Stomach (tissue), 8 donors: ENCODE measurements at regions not wholly inside any gene's neighbourhood (a gene's known extent, or its start where the extent isn't known, plus 50 kb on each side); places are given as distances from the start of the nearest gene placed in this dataset.

Source experiments
- DNase-seq, 2 donors: peaks; one replicate each; pipeline versions ENCODE4 v3.0.0 to v3.0.0-alpha.2; 2013 to 2019
- H3K27ac ChIP-seq, 5 donors: fragments of 200-600 bp in 4 of 5; sonication (generic) in 4 of 5; one replicate each; pipeline ENCODE4 v1.5.1; 2013 to 2019; ENCODE audit warnings: mild to moderate bottlenecking in 1 of 5, moderate library complexity in 1 of 5
- H3K27me3 ChIP-seq, 3 donors: fragments of 200-600 bp; sonication (generic); one replicate each; pipeline ENCODE4 v1.5.1; 2017 to 2019; ENCODE audit warnings: mixed run types in 1 of 3
- H3K36me3 ChIP-seq, 4 donors: fragments of 200-600 bp; sonication (generic); 1 replicate in 3 of 4; 2 replicates in 1 of 4; pipeline ENCODE4 v1.5.1; 2016 to 2019
- H3K4me1 ChIP-seq, 4 donors: fragments of 200-600 bp; sonication (generic); one replicate each; pipeline ENCODE4 v1.5.1; 2016 to 2019
- H3K4me3 ChIP-seq, 4 donors: fragments of 200-600 bp; sonication (generic) in 3 of 4; one replicate each; pipeline ENCODE4 v1.5.1; 2016 to 2019; ENCODE audit warnings: mild to moderate bottlenecking in 1 of 4
- H3K9me3 ChIP-seq, 4 donors: fragments of 200-600 bp; sonication (generic); one replicate each; pipeline ENCODE4 v1.5.1; 2016 to 2019
- EP300 ChIP-seq: sonication (generic); formaldehyde crosslinking; IDR thresholded peaks from one replicate; pipeline ENCODE4 v1.6.1; 2017; ENCODE audit warnings: antibody characterized with exemption
- POLR2A ChIP-seq, 4 donors: fragments of 450-650 bp; IDR thresholded peaks; one replicate each; pipeline ENCODE4 v1.6.1; 2016; ENCODE audit warnings: antibody characterized with exemption in 4 of 4, control low read depth in 2 of 4, mild to moderate bottlenecking in 1 of 4, moderate library complexity in 1 of 4
- POLR2AphosphoS5 ChIP-seq, 3 donors: sonication (generic); formaldehyde crosslinking; IDR thresholded peaks; one replicate each; pipeline ENCODE4 v1.6.1; 2016; ENCODE audit warnings: antibody characterized with exemption in 3 of 3
- WGBS, 5 donors: extraction: QIAGEN DNeasy Blood & Tissue Kit in 3 of 5; methylation state at CpG; one replicate each; pipeline versions ENCODE4 v1.1.5 to v1.1.7; 2013 to 2018; 5-methylcytosine and 5-hydroxymethylcytosine counted together
- intact Hi-C: fragments of 100-400 bp; cut with DNase I; formaldehyde crosslinking; loops from one replicate; pipeline ENCODE4 v1.15.1; 2023; ENCODE audit warnings: low total_unique reads
- TF ChIP-seq, protein P1 (sequence below), 7 experiments: fragments of 450-650 bp in 4 of 7; fragments of 200-600 bp in 3 of 7; sonication (generic) in 3 of 7; IDR thresholded peaks; one replicate each; pipeline ENCODE4 v1.5.1; 2016 to 2019; ENCODE audit warnings: antibody characterized with exemption in 7 of 7, control low read depth in 2 of 7, mild to moderate bottlenecking in 1 of 7
- donor health status: healthy with polysubstance abuse.
- donor health status: Bipolar disorder and iron deficiency.
- donor health status: healthy.

DNA sequence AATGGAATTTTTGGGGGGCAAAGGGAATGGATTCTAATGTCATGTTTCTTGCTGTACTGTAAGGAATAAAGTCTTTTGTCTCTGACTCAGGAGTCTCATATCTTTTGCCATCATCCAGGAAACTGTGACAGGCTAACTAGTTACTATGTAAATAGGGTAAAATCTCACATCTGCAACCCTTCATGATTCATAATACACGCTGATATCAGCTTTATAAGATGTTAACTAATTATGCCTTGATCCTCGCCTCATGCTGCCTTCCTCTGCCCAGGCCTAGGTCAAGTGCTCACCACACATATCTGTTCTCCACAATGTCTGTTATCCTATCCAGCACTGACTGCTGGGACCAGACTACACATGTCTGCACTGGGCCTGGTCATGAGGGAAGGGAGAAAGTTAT is 81.3 kb upstream of the CXCL12 start:
- intact Hi-C loops, result no loop called here
- H3K4me1 ChIP-seq, result no peaks in the 10 kb centered on the region
- H3K27ac ChIP-seq, result no peak overlapping the region
- no peaks in the 10 kb centered on the region for H3K9me3 ChIP-seq
- no peak for TF ChIP-seq POLR2AphosphoS5 (IDR thresholded peaks at IDR 0.05)
- no peak for DNase-seq
- no peaks in the 10 kb centered on the region for H3K27me3 ChIP-seq
- no peaks in the 10 kb centered on the region for H3K36me3 ChIP-seq
- WGBS, 5 donors, result 38 to 92% (median 66%) methylated on average over 2 of the region's 2 CpGs
- no peak overlapping the region for H3K4me3 ChIP-seq

DNA sequence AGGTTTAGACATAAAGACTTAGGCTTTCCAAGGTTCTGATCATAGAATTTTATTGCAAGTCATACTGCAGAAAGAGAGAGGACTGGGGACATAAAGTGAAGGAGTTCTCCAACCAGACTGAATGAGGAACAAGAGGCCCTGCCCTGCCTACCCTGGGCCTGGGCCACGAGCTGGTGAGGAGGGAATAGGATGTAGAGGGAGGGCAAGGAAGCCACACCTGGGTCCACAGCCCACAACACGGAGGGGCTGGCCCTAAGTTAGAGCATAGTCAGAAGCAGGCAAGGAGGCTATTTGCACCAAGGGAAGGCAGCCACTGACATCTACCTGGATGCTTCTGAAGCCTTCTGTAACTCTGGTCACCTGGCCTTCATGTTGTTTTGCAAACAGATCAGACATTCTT is 82.2 kb upstream of the CXCL12 start:
- no peak overlapping the region for H3K27ac ChIP-seq
- no peak for TF ChIP-seq POLR2A (IDR thresholded peaks at IDR 0.05)
- no peak for TF ChIP-seq POLR2AphosphoS5 (IDR thresholded peaks at IDR 0.05)
- TF ChIP-seq, protein P1, sequence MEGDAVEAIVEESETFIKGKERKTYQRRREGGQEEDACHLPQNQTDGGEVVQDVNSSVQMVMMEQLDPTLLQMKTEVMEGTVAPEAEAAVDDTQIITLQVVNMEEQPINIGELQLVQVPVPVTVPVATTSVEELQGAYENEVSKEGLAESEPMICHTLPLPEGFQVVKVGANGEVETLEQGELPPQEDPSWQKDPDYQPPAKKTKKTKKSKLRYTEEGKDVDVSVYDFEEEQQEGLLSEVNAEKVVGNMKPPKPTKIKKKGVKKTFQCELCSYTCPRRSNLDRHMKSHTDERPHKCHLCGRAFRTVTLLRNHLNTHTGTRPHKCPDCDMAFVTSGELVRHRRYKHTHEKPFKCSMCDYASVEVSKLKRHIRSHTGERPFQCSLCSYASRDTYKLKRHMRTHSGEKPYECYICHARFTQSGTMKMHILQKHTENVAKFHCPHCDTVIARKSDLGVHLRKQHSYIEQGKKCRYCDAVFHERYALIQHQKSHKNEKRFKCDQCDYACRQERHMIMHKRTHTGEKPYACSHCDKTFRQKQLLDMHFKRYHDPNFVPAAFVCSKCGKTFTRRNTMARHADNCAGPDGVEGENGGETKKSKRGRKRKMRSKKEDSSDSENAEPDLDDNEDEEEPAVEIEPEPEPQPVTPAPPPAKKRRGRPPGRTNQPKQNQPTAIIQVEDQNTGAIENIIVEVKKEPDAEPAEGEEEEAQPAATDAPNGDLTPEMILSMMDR (IDR thresholded peaks at IDR 0.05), result no peak
- TF ChIP-seq EP300, result no peak
- no peak for DNase-seq
- H3K27me3 ChIP-seq, result no peaks in the 10 kb centered on the region
- no peaks in the 10 kb centered on the region for H3K9me3 ChIP-seq
- WGBS, 5 donors, result 54 to 68% (median 64%) methylated on average over 2 of the region's 2 CpGs
- intact Hi-C loops, result no loop called here
- H3K4me3 ChIP-seq, result no peak overlapping the region
- H3K4me1 ChIP-seq, result no peaks in the 10 kb centered on the region
- no peaks in the 10 kb centered on the region for H3K36me3 ChIP-seq

GRCh38 chr10:44467900-44468299 is 83.0 kb upstream of the CXCL12 start:
- Histone ChIP-seq H3K9me3 (no peaks in the 10 kb centered on the region), H3K4me3 (no peak overlapping the region), H3K27me3 (no peaks in the 10 kb centered on the region), H3K27ac (no peak overlapping the region), H3K4me1 (no peaks in the 10 kb centered on the region), H3K36me3 (no peaks in the 10 kb centered on the region)
- intact Hi-C loops, result no loop called here
- WGBS, 5 donors, result 78 to 95% (median 83%) methylated on average over 4 of the region's 4 CpGs
- no peak for DNase-seq
- TF ChIP-seq POLR2AphosphoS5 (IDR thresholded peaks at IDR 0.05) (no peak), POLR2A (IDR thresholded peaks at IDR 0.05) (no peak)

- no peaks in the 10 kb centered on the region for H3K36me3 ChIP-seq
- H3K27ac ChIP-seq, result no peak overlapping the region
- intact Hi-C loops, result no loop called here
- no peaks in the 10 kb centered on the region for H3K27me3 ChIP-seq
- 77 to 86% (median 83%) methylated on average over 11 of the region's 11 CpGs for WGBS, 5 donors
- H3K4me1 ChIP-seq, result no peaks in the 10 kb centered on the region
- DNase-seq, result no peak
- H3K9me3 ChIP-seq, result no peaks in the 10 kb centered on the region
- no peak overlapping the region for H3K4me3 ChIP-seq
- TF ChIP-seq POLR2AphosphoS5 (IDR thresholded peaks at IDR 0.05), result no peak
- no peak for TF ChIP-seq POLR2A (IDR thresholded peaks at IDR 0.05)
- no peak for TF ChIP-seq EP300
- TF ChIP-seq, protein P1 (IDR thresholded peaks at IDR 0.05), result no peak
Observed at GRCh38 chr10:44468525-44468924, 83.6 kb upstream of the CXCL12 start.

DNA sequence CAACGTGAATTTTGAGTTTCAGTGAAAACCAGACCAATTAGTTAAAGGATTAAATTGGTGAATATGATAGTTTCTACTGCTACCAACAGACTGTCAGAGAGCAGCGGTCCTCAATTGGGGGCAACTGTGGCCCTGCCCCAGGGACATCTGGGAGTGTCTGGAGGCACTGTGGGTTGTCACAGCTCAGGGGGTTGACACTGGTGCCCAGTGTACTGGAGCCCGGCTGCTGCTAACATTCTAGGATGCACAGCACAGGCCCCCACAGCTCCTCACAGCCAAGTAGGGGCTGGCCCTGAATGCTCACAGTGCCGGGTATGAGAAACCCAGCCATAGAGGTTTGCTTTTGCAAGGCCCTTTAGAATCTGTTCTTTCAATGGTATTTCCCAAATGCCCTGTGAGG is 84.1 kb upstream of the CXCL12 start:
- WGBS, 5 donors, result 69 to 83% (median 82%) methylated on average over 4 of the region's 4 CpGs
- H3K27ac ChIP-seq, result no peak overlapping the region
- no peaks in the 10 kb centered on the region for H3K4me1 ChIP-seq
- H3K4me3 ChIP-seq, result no peak overlapping the region
- intact Hi-C loops, result no loop called here
- no peak for DNase-seq
- no peaks in the 10 kb centered on the region for H3K27me3 ChIP-seq
- TF ChIP-seq, protein P1 (IDR thresholded peaks at IDR 0.05), result no peak
- TF ChIP-seq POLR2A (IDR thresholded peaks at IDR 0.05) (no peak), POLR2AphosphoS5 (IDR thresholded peaks at IDR 0.05) (no peak), EP300 (no peak)
- no peaks in the 10 kb centered on the region for H3K36me3 ChIP-seq
- H3K9me3 ChIP-seq, result no peaks in the 10 kb centered on the region
